CD14-positive monocyte (primary cell): ENCODE measurements at regions not wholly inside any gene's neighbourhood (a gene's known extent, or its start where the extent isn't known, plus 50 kb on each side); places are given as distances from the start of the nearest gene placed in this dataset.

Source experiments
- DNase-seq, 3 donors: peaks; one replicate each; pipeline ENCODE4 v3.0.0-alpha.2; 2011 to 2022
- H2AFZ ChIP-seq: 2 replicates; pipeline ENCODE4 v1.6.0; 2012; ENCODE audit warnings: mild to moderate bottlenecking, low read depth, low read length, inconsistent platforms; ENCODE audit not compliant: insufficient read depth, poor library complexity, severe bottlenecking
- H3K27ac ChIP-seq, 2 donors: 1 replicate in 1 of 2; 2 replicates in 1 of 2; pipeline ENCODE4 v1.5.1; 2012 to 2013; ENCODE audit warnings: low read length in 2 of 2, control low read depth in 1 of 2, inconsistent platforms in 1 of 2, low read depth in 1 of 2, mild to moderate bottlenecking in 1 of 2
- H3K27me3 ChIP-seq, 2 donors: one replicate each; pipeline versions ENCODE4 v1.6.0 to v1.6.1; 2011 to 2013; ENCODE audit warnings: low read length in 2 of 2; ENCODE audit not compliant: control insufficient read depth in 2 of 2, insufficient read depth in 2 of 2
- H3K36me3 ChIP-seq, 2 donors: replicated peaks in 1 of 2; 1 replicate in 1 of 2; 2 replicates in 1 of 2; pipeline versions ENCODE4 v1.5.1 to v1.6.1; 2012 to 2013; ENCODE audit warnings: low read length in 2 of 2, control low read depth in 1 of 2, inconsistent platforms in 1 of 2, mild to moderate bottlenecking in 1 of 2; ENCODE audit not compliant: insufficient read depth in 2 of 2, control insufficient read depth in 1 of 2
- H3K4me1 ChIP-seq, 2 donors: 1 replicate in 1 of 2; 2 replicates in 1 of 2; pipeline versions ENCODE4 v1.5.1 to v1.6.1; 2012 to 2013; ENCODE audit warnings: low read length in 2 of 2, control low read depth in 1 of 2, inconsistent platforms in 1 of 2, mild to moderate bottlenecking in 1 of 2, moderate library complexity in 1 of 2; ENCODE audit not compliant: insufficient read depth in 2 of 2, control insufficient read depth in 1 of 2
- H3K4me2 ChIP-seq: replicated peaks from 2 replicates; pipeline ENCODE3; 2012; ENCODE audit warnings: low read length, moderate library complexity, mild to moderate bottlenecking; ENCODE audit not compliant: poor library complexity, severe bottlenecking; ENCODE audit errors: extremely low read depth
- H3K4me3 ChIP-seq, 3 experiments: fragments of 200-600 bp in 1 of 3; sonication (generic) in 1 of 3; replicated peaks in 1 of 3; 1 replicate in 2 of 3; 2 replicates in 1 of 3; pipeline ENCODE4 v1.5.1; 2011 to 2013; ENCODE audit warnings: low read length in 3 of 3, mild to moderate bottlenecking in 3 of 3, control low read depth in 2 of 3, low read depth in 2 of 3, inconsistent platforms in 1 of 3, moderate library complexity in 1 of 3
- H3K79me2 ChIP-seq: 2 replicates; pipeline ENCODE4 v1.6.0; 2012; ENCODE audit warnings: mild to moderate bottlenecking, control low read depth, inconsistent platforms, low read length, moderate library complexity; ENCODE audit not compliant: insufficient read depth
- H3K9ac ChIP-seq: 2 replicates; pipeline ENCODE4 v1.6.0; 2017; ENCODE audit warnings: low read length, mild to moderate bottlenecking; ENCODE audit not compliant: insufficient read depth, poor library complexity, severe bottlenecking
- H3K9me3 ChIP-seq, 2 donors: replicated peaks in 1 of 2; 1 replicate in 1 of 2; 2 replicates in 1 of 2; pipeline versions ENCODE4 v1.5.1 to v1.6.1; 2012 to 2013; ENCODE audit warnings: low read length in 2 of 2, control low read depth in 1 of 2; ENCODE audit not compliant: control insufficient read depth in 1 of 2, insufficient read depth in 1 of 2
- H4K20me1 ChIP-seq: 2 replicates; pipeline ENCODE4 v1.6.0; 2012; ENCODE audit warnings: mild to moderate bottlenecking, low read length, control low read depth, moderate library complexity; ENCODE audit not compliant: insufficient read depth
- H3K27ac Mint-ChIP-seq, 7 donors: one replicate each; pipeline ENCODE4 v1.8.0; 2020; ENCODE audit warnings: mild to moderate bottlenecking in 7 of 7, mixed read lengths in 7 of 7, moderate library complexity in 6 of 7, inconsistent platforms in 2 of 7
- H3K27me3 Mint-ChIP-seq, 3 donors: one replicate each; pipeline ENCODE4 v1.8.0; 2021 to 2022; ENCODE audit warnings: low read depth in 3 of 3, mild to moderate bottlenecking in 3 of 3, mixed read lengths in 3 of 3, moderate library complexity in 3 of 3, inconsistent platforms in 1 of 3
- H3K36me3 Mint-ChIP-seq, 2 donors: one replicate each; pipeline ENCODE4 v1.8.0; 2020; ENCODE audit warnings: mixed read lengths in 2 of 2, inconsistent platforms in 1 of 2, mild to moderate bottlenecking in 1 of 2
- H3K4me1 Mint-ChIP-seq: one replicate; pipeline ENCODE4 v1.8.0; 2020; ENCODE audit warnings: mild to moderate bottlenecking, mixed read lengths
- H3K4me3 Mint-ChIP-seq, 2 donors: one replicate each; pipeline ENCODE4 v1.8.0; 2020; ENCODE audit warnings: mild to moderate bottlenecking in 2 of 2, mixed read lengths in 2 of 2, moderate library complexity in 1 of 2
- H3K9me3 Mint-ChIP-seq, 7 donors: one replicate each; pipeline ENCODE4 v1.8.0; 2020 to 2022; ENCODE audit warnings: mixed read lengths in 7 of 7, mild to moderate bottlenecking in 6 of 7, moderate library complexity in 6 of 7, inconsistent platforms in 2 of 7
- CTCF ChIP-seq: fragments of 200-600 bp; IDR thresholded peaks from one replicate; pipeline ENCODE4 v1.8.0; 2022; ENCODE audit warnings: antibody characterized with exemption, mild to moderate bottlenecking
- whole genome bisulfite sequencing: methylation state at CpG from one replicate; pipeline ENCODE4 v1.1.5; 2013; ENCODE audit warnings: missing lambda C conversion rate; ENCODE audit not compliant: insufficient coverage; 5-methylcytosine and 5-hydroxymethylcytosine counted together
- intact Hi-C, 2 donors: fragments of 100-400 bp; cut with micrococcal nuclease; formaldehyde crosslinking; loops; one replicate each; pipeline versions ENCODE4 v1.15.0 to v1.15.1; 2023

- no peaks in the 10 kb centered on the region for H3K79me2 ChIP-seq
- H3K27ac Mint-ChIP-seq = no peak overlapping the region
- no peaks in the 10 kb centered on the region for H3K4me1 Mint-ChIP-seq
- no CpG with 5 or more reads among the region's 2 CpGs for WGBS
- H3K36me3 ChIP-seq = no peaks in the 10 kb centered on the region
- no peak overlapping the region for H3K4me3 Mint-ChIP-seq
- peaks cover 0 to 1% (median 0%) of the 10 kb centered on the region in 3 donors for H3K27me3 Mint-ChIP-seq
- intact Hi-C loops = no loop called here
- no peaks in the 10 kb centered on the region for H4K20me1 ChIP-seq
- no peak overlapping the region for H3K9ac ChIP-seq
- no peaks in the 10 kb centered on the region for H3K4me1 ChIP-seq
- no peak overlapping the region for H2AFZ ChIP-seq
- no peak overlapping the region for H3K4me3 ChIP-seq
- H3K4me2 ChIP-seq = no peak overlapping the region
- DNase-seq = no peak
- H3K9me3 Mint-ChIP-seq = peaks cover 9 to 19% (median 11%) of the 10 kb centered on the region in 7 donors
- H3K27ac ChIP-seq = no peak overlapping the region
- no peaks in the 10 kb centered on the region for H3K27me3 ChIP-seq
- peaks cover 18 to 24% of the 10 kb centered on the region in 2 donors for H3K9me3 ChIP-seq
- no peak for TF ChIP-seq CTCF
- H3K36me3 Mint-ChIP-seq = no peaks in the 10 kb centered on the region
Observed at GRCh38 chr2:150389447-150389846, 98.0 kb downstream of the RND3 start.

GRCh38 chr2:150388289-150388625, 99.2 kb downstream of the RND3 start:
- H4K20me1 ChIP-seq = no peaks in the 10 kb centered on the region
- no peaks in the 10 kb centered on the region for H3K36me3 Mint-ChIP-seq
- peaks cover 18 to 24% of the 10 kb centered on the region in 2 donors for H3K9me3 ChIP-seq
- no peaks in the 10 kb centered on the region for H3K27me3 ChIP-seq
- peaks cover 0 to 1% (median 0%) of the 10 kb centered on the region in 3 donors for H3K27me3 Mint-ChIP-seq
- H3K9ac ChIP-seq = no peak overlapping the region
- no CpG with 5 or more reads among the region's 2 CpGs for WGBS
- no peak overlapping the region for H3K4me2 ChIP-seq
- H2AFZ ChIP-seq = no peak overlapping the region
- H3K27ac Mint-ChIP-seq = peak overlapping the region in 1 of 7 donors; percentile 21
- no peaks in the 10 kb centered on the region for H3K79me2 ChIP-seq
- no peak for DNase-seq
- H3K4me3 ChIP-seq = no peak overlapping the region
- H3K4me1 ChIP-seq = no peaks in the 10 kb centered on the region
- no peak overlapping the region for H3K27ac ChIP-seq
- H3K9me3 Mint-ChIP-seq = peaks cover 9 to 20% (median 11%) of the 10 kb centered on the region in 7 donors
- intact Hi-C loops = no loop called here
- TF ChIP-seq CTCF = no peak
- H3K4me3 Mint-ChIP-seq = no peak overlapping the region
- no peaks in the 10 kb centered on the region for H3K4me1 Mint-ChIP-seq
- no peaks in the 10 kb centered on the region for H3K36me3 ChIP-seq
